ENCODE measurements at regions not wholly inside any gene's neighbourhood (a gene's known extent, or its start where the extent isn't known, plus 50 kb on each side); places are given as distances from the start of the nearest gene placed in this dataset.

- DNase-seq, result no peak
Measured at GRCh38 chr12:105977236-105977635, 161.5 kb downstream of the NUAK1 start.

GRCh38 chr12:105977652-105978051, 161.1 kb downstream of the NUAK1 start:
- no peak for DNase-seq

GRCh38 chr12:105978276-105978675, 160.5 kb downstream of the NUAK1 start:
- no peak for DNase-seq

- no peak for DNase-seq
Measured at GRCh38 chr12:105978686-105979085, 160.1 kb downstream of the NUAK1 start.

GRCh38 chr12:105980085-105980484, 158.7 kb downstream of the NUAK1 start:
- DNase-seq, result no peak

- DNase-seq, result no peak
Measured at GRCh38 chr12:105980533-105980932, 158.2 kb downstream of the NUAK1 start.

- DNase-seq, result no peak
Measured at GRCh38 chr12:105982022-105982421, 156.7 kb downstream of the NUAK1 start.

- no peak for DNase-seq
Measured at GRCh38 chr12:105983622-105984320, 155.0 kb downstream of the NUAK1 start.

- DNase-seq, result no peak
Measured at GRCh38 chr12:105985383-105985782, 153.4 kb downstream of the NUAK1 start.

- DNase-seq, result no peak
Measured at GRCh38 chr12:105986779-105987684, 151.7 kb downstream of the NUAK1 start.

- DNase-seq, result no peak
Measured at GRCh38 chr12:105987685-105988035, 151.1 kb downstream of the NUAK1 start.

- no peak for DNase-seq
Measured at GRCh38 chr12:105992849-105993740, 145.7 kb downstream of the NUAK1 start.

GRCh38 chr12:105993766-105994555, 144.8 kb downstream of the NUAK1 start:
- no peak for DNase-seq

- no peak for DNase-seq
Measured at GRCh38 chr12:105995961-105996431, 142.8 kb downstream of the NUAK1 start.

- no peak for DNase-seq
Measured at GRCh38 chr12:105998561-105998960, 140.2 kb downstream of the NUAK1 start.

GRCh38 chr12:106000382-106001104, 138.2 kb downstream of the NUAK1 start:
- no peak for DNase-seq

GRCh38 chr12:106001105-106001836, 137.5 kb downstream of the NUAK1 start:
- DNase-seq, result no peak

GRCh38 chr12:106001837-106002218, 136.9 kb downstream of the NUAK1 start:
- no peak for DNase-seq

- DNase-seq, result no peak
Measured at GRCh38 chr12:106003297-106003696, 135.5 kb downstream of the NUAK1 start.

- no peak for DNase-seq
Measured at GRCh38 chr12:106004289-106004688, 134.5 kb downstream of the NUAK1 start.

GRCh38 chr12:106006382-106006781, 132.4 kb downstream of the NUAK1 start:
- no peak for DNase-seq

Measured in KG1 (cell line).